ENCODE measurements at regions not wholly inside any gene's neighbourhood (a gene's known extent, or its start where the extent isn't known, plus 50 kb on each side); places are given as distances from the start of the nearest gene placed in this dataset.

DNA sequence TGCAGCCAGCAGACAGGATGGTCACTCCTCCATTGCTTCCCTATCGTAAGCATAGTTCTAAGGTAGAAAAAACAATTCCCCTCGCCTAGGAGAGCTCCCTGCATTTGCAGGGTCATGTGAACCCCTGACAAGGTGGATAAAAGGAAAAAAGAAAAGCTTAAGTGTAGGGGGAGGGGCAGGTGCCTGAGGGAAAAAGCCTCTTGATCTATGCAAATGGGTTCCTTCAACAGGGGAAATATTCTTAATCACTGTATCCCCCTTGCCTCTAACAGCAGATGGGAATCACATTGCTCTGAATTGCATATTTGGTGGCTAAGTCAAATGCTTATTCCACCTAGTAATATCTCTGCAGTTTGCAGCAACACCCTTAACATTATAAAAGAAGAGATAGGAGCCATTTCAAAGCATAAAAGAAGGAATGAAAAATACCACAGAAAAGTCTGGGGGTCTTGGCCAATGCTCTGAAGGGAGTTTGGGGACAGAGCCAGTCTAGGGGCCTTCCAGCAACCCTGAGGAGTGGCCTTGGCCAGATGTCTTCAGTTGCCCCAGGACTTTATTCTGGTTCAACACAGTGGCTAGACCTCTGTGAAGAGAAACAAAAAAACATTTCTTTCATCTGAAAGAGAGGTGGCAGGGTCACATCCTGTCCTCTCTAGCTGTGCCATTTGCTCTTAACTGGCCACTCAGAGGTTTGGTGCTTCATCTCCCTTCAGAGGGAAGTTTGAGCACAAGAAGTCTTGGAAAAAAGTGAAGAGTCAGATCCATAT, 660.4 kb upstream of the GJE1 start:
- TF ChIP-seq EZH2phosphoT487 (IDR thresholded peaks at IDR 0.05; ENCODE audit: insufficient read depth, low read depth) (no peak), EZH2 (IDR thresholded peaks at IDR 0.05; ENCODE audit: insufficient read depth, poor library complexity, severe bottlenecking) (no peak)

Data from GM23248 (cell line).